ENCODE measurements at regions not wholly inside any gene's neighbourhood (a gene's known extent, or its start where the extent isn't known, plus 50 kb on each side); places are given as distances from the start of the nearest gene placed in this dataset.

GRCh38 chr13:37316935-37317334 lies 211.5 kb upstream of the CSNK1A1L start (continued):
- TF ChIP-seq CEBPB (tag; IDR thresholded peaks at IDR 0.05) (no peak), SNAPC5 (CRISPR knock-in tag; IDR thresholded peaks at IDR 0.05) (no peak), NR3C1 (CRISPR knock-in tag; IDR thresholded peaks at IDR 0.05) (no peak), JUND (IDR thresholded peaks at IDR 0.05; ENCODE audit: borderline replicate concordance, low read depth, low read length) (no peak), JUND (tag; IDR thresholded peaks at IDR 0.05; ENCODE audit: borderline replicate concordance, low read depth, low read length) (no peak), U2AF2 (optimal IDR thresholded peaks at IDR 0.05; ENCODE audit: low read depth, low read length) (no peak), FOXP4 (CRISPR knock-in tag; IDR thresholded peaks at IDR 0.05; ENCODE audit: borderline replicate concordance) (no peak), CHD2 (IDR thresholded peaks at IDR 0.05; ENCODE audit: low read depth, low read length) (no peak), BCL6 (CRISPR knock-in tag; IDR thresholded peaks at IDR 0.05) (no peak), RBM39 (optimal IDR thresholded peaks at IDR 0.05; ENCODE audit: low read depth, low read length) (no peak), STAT5B (CRISPR knock-in tag; IDR thresholded peaks at IDR 0.05) (no peak), MNT (conservative IDR thresholded peaks at IDR 0.05) (no peak)
